HL-60 (cell line): ENCODE measurements at regions not wholly inside any gene's neighbourhood (a gene's known extent, or its start where the extent isn't known, plus 50 kb on each side); places are given as distances from the start of the nearest gene placed in this dataset.

Experiments
- CTCF ChIP-seq: IDR thresholded peaks from one replicate; pipeline ENCODE4 v1.5.1; 2011; ENCODE audit warnings: low read length, control low read depth, inconsistent platforms; ENCODE audit not compliant: insufficient read depth
- GABPA ChIP-seq: IDR thresholded peaks from 2 replicates; pipeline ENCODE4 v1.6.1; 2012; ENCODE audit warnings: low read depth
- POLR2AphosphoS5 ChIP-seq: IDR thresholded peaks from 2 replicates; pipeline ENCODE4 v1.6.1; 2012; ENCODE audit warnings: low read depth
- TF ChIP-seq, protein P1 (sequence below): IDR thresholded peaks from 2 replicates; pipeline ENCODE4 v1.6.1; 2012; ENCODE audit warnings: low read depth; ENCODE audit not compliant: insufficient replicate concordance

GRCh38 chr12:67727702-67728666 is 79.4 kb downstream of the DYRK2 start:
- TF ChIP-seq GABPA (no peak), CTCF (no peak), POLR2AphosphoS5 (no peak)
- TF ChIP-seq, protein P1, sequence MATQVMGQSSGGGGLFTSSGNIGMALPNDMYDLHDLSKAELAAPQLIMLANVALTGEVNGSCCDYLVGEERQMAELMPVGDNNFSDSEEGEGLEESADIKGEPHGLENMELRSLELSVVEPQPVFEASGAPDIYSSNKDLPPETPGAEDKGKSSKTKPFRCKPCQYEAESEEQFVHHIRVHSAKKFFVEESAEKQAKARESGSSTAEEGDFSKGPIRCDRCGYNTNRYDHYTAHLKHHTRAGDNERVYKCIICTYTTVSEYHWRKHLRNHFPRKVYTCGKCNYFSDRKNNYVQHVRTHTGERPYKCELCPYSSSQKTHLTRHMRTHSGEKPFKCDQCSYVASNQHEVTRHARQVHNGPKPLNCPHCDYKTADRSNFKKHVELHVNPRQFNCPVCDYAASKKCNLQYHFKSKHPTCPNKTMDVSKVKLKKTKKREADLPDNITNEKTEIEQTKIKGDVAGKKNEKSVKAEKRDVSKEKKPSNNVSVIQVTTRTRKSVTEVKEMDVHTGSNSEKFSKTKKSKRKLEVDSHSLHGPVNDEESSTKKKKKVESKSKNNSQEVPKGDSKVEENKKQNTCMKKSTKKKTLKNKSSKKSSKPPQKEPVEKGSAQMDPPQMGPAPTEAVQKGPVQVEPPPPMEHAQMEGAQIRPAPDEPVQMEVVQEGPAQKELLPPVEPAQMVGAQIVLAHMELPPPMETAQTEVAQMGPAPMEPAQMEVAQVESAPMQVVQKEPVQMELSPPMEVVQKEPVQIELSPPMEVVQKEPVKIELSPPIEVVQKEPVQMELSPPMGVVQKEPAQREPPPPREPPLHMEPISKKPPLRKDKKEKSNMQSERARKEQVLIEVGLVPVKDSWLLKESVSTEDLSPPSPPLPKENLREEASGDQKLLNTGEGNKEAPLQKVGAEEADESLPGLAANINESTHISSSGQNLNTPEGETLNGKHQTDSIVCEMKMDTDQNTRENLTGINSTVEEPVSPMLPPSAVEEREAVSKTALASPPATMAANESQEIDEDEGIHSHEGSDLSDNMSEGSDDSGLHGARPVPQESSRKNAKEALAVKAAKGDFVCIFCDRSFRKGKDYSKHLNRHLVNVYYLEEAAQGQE = no peak
